HEK293T (cell line): ENCODE measurements at regions not wholly inside any gene's neighbourhood (a gene's known extent, or its start where the extent isn't known, plus 50 kb on each side); places are given as distances from the start of the nearest gene placed in this dataset.

Experiments used
- CTCF ChIA-PET: fragments of 350-600 bp; formaldehyde crosslinking; extraction: SDS; loops from one replicate; lab custom pipeline; 2021; ENCODE audit warnings: antibody characterized with exemption, inconsistent platforms; lab: Yijun Ruan, JAX
- POLR2A ChIA-PET: fragments of 350-600 bp; formaldehyde crosslinking; extraction: SDS; loops from one replicate; lab custom pipeline; 2020; ENCODE audit warnings: antibody characterized with exemption, inconsistent platforms; lab: Yijun Ruan, JAX
- DNase-seq: peaks from one replicate; pipeline ENCODE4 v3.0.0; 2012; ENCODE audit warnings: mixed read lengths; ENCODE audit errors: extremely low spot score
- ARNT ChIP-seq: fragments of 450-650 bp; IDR thresholded peaks from 2 replicates; pipeline ENCODE4 v1.6.1; 2017; ENCODE audit warnings: mild to moderate bottlenecking
- BHLHE40 ChIP-seq: fragments of 450-650 bp; IDR thresholded peaks from 2 replicates; pipeline ENCODE4 v1.6.1; 2016; ENCODE audit warnings: mild to moderate bottlenecking, moderate library complexity, borderline replicate concordance
- CTBP1 ChIP-seq: fragments of 450-650 bp; IDR thresholded peaks from 2 replicates; pipeline ENCODE4 v1.6.1; 2016; ENCODE audit warnings: borderline replicate concordance
- ELF4 ChIP-seq: fragments of 450-650 bp; IDR thresholded peaks from 2 replicates; pipeline ENCODE4 v1.6.1; 2017; ENCODE audit warnings: antibody characterized with exemption
- FOXA1 ChIP-seq: fragments of 450-650 bp; IDR thresholded peaks from 2 replicates; pipeline ENCODE4 v1.6.1; 2016; ENCODE audit warnings: mild to moderate bottlenecking
- FOXK2 ChIP-seq: fragments of 450-650 bp; IDR thresholded peaks from 2 replicates; pipeline ENCODE4 v1.6.1; 2016; ENCODE audit warnings: mild to moderate bottlenecking
- FOXM1 ChIP-seq: fragments of 450-650 bp; IDR thresholded peaks from 2 replicates; pipeline ENCODE4 v1.6.1; 2017; ENCODE audit warnings: mild to moderate bottlenecking, borderline replicate concordance
- HDGF ChIP-seq: fragments of 450-650 bp; IDR thresholded peaks from 2 replicates; pipeline ENCODE4 v1.6.1; 2017; ENCODE audit warnings: antibody characterized with exemption, borderline replicate concordance
- L3MBTL2 ChIP-seq: fragments of 450-650 bp; conservative IDR thresholded peaks from 2 replicates; pipeline ENCODE4 v1.6.1; 2016; ENCODE audit warnings: mild to moderate bottlenecking
- LEF1 ChIP-seq: fragments of 450-650 bp; IDR thresholded peaks from 2 replicates; pipeline ENCODE4 v1.6.1; 2017; ENCODE audit warnings: mild to moderate bottlenecking, borderline replicate concordance
- NFRKB ChIP-seq: fragments of 450-650 bp; IDR thresholded peaks from 2 replicates; pipeline ENCODE4 v1.6.1; 2016; ENCODE audit warnings: mild to moderate bottlenecking, moderate library complexity
- PKNOX1 ChIP-seq: fragments of 450-650 bp; IDR thresholded peaks from 2 replicates; pipeline ENCODE4 v1.6.1; 2016
- SP1 ChIP-seq: fragments of 450-650 bp; IDR thresholded peaks from 2 replicates; pipeline ENCODE4 v1.6.1; 2017
- SUZ12 ChIP-seq: fragments of 450-650 bp; IDR thresholded peaks from 2 replicates; pipeline ENCODE4 v1.6.1; 2016; ENCODE audit warnings: mild to moderate bottlenecking
- TARDBP ChIP-seq: fragments of 450-650 bp; IDR thresholded peaks from 2 replicates; pipeline ENCODE4 v1.6.1; 2016
- ZNF384 ChIP-seq: fragments of 450-650 bp; IDR thresholded peaks from 2 replicates; pipeline ENCODE4 v1.6.1; 2016

- TF ChIP-seq SP1 (no peak), CTBP1 (no peak), ELF4 (no peak), FOXM1 (no peak), HDGF (no peak), BHLHE40 (no peak), FOXA1 (no peak), TARDBP (no peak), PKNOX1 (no peak), ARNT (no peak), ZNF384 (no peak), SUZ12 (no peak), NFRKB (no peak)
- ChIA-PET POLR2A (no interaction called here), CTCF (no interaction called here)
- DNase-seq = no peak
Observed at GRCh38 chr18:30121397-30121796, 921.1 kb downstream of the DSC3 start.

- no peak for DNase-seq
- POLR2A ChIA-PET = no interaction called here
- CTCF ChIA-PET = no interaction called here
- TF ChIP-seq SP1 (no peak), SUZ12 (no peak), ELF4 (no peak), PKNOX1 (no peak), ARNT (no peak), HDGF (no peak), ZNF384 (no peak), FOXA1 (no peak), FOXK2 (no peak), CTBP1 (no peak), NFRKB (no peak)
Observed at GRCh38 chr18:30113454-30113853, 929.1 kb downstream of the DSC3 start.

DNA sequence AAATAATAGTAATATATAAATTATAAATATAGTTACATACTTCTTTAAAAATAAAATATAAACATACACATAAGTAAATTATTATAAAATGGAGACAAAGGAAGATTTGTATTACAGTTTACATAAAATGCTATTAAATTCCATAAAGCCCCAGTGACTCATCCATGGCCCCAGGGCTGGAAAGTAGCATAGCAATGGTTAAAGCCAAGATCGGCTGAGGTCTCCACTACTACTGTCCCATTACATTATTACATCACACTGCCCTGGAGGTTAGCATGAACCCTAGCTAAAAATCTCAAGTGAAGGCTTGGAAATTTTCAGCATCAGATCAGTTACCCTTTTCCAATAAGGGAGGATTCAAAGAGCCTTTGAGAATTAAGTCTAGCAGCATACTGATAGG is 936.2 kb downstream of the DSC3 start:
- POLR2A ChIA-PET = no interaction called here
- TF ChIP-seq TARDBP (no peak), L3MBTL2 (no peak)
- CTCF ChIA-PET = no interaction called here
- peak; percentile 38 for DNase-seq

GRCh38 chr18:30103881-30104280 is 938.7 kb downstream of the DSC3 start:
- no peak for DNase-seq
- ChIA-PET POLR2A (interaction anchor here (0.6 to 0.7 kb wide), 2 partner anchors 16 to 27 kb away, joined by 3 read pairs; no protein-coding TSS in a partner anchor), CTCF (no interaction called here)

DNA sequence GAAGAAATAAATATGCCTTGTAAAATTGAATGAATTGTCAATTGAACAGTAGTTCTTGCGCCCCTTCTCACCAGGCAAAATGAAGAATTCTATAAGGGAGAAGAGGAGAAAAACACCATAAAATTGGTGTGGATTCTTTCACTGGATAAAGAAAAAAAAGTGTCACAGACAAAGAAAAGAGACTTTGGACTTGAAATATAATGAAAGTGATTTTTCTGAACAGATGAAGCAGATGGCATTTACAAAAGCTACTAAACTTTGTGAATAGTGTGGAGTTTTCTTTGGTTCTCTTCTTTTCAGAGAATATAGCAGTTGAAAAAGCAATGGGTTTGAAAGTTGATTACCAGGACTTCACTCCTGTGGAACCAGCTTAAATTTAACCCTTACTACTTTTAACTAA is 945.7 kb downstream of the DSC3 start:
- ChIA-PET POLR2A (no interaction called here), CTCF (no interaction called here)
- no peak for TF ChIP-seq HDGF
- no peak for TF ChIP-seq SP1
- no peak for TF ChIP-seq ZNF384
- no peak for TF ChIP-seq SUZ12
- TF ChIP-seq NFRKB = no peak
- TF ChIP-seq L3MBTL2 = no peak
- no peak for TF ChIP-seq TARDBP
- no peak for TF ChIP-seq ELF4
- no peak for TF ChIP-seq LEF1
- no peak for TF ChIP-seq PKNOX1
- TF ChIP-seq FOXM1 = no peak
- no peak for TF ChIP-seq BHLHE40
- DNase-seq = no peak

More at GRCh38 chr18:30103881-30104280, 938.7 kb downstream of the DSC3 start:
- TF ChIP-seq PKNOX1 (peak; percentile 68), BHLHE40 (no peak), ZNF384 (peak; percentile 86)

DNA sequence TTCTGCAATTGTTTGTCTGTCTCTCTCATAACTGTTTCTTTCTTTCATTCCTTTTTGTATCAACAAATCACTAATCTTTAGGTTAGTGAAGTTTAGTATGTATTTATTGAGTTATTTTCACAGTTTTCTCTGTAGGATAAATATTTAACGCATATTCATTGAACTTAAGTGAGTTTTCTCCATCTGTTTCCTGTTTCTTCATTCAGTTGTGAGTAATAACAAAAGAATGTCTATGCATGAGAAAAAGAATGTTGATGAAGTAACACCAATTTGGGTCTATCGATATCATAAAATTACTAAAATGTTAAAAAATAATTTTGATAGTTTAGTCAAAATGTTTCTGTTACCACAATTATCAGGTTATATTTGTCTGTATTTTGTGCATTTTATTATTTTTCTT is 948.0 kb downstream of the DSC3 start:
- TF ChIP-seq PKNOX1 = no peak
- no peak for TF ChIP-seq TARDBP
- no peak for TF ChIP-seq LEF1
- TF ChIP-seq L3MBTL2 = no peak
- no peak for TF ChIP-seq FOXK2
- TF ChIP-seq FOXA1 = no peak
- TF ChIP-seq BHLHE40 = no peak
- no peak for TF ChIP-seq SUZ12
- TF ChIP-seq NFRKB = no peak
- no peak for TF ChIP-seq SP1
- no peak for TF ChIP-seq ELF4
- TF ChIP-seq HDGF = no peak
- ChIA-PET POLR2A (no interaction called here), CTCF (no interaction called here)
- no peak for DNase-seq
